ENCODE measurements at regions not wholly inside any gene's neighbourhood (a gene's known extent, or its start where the extent isn't known, plus 50 kb on each side); places are given as distances from the start of the nearest gene placed in this dataset.

- TF ChIP-seq, protein P1, sequence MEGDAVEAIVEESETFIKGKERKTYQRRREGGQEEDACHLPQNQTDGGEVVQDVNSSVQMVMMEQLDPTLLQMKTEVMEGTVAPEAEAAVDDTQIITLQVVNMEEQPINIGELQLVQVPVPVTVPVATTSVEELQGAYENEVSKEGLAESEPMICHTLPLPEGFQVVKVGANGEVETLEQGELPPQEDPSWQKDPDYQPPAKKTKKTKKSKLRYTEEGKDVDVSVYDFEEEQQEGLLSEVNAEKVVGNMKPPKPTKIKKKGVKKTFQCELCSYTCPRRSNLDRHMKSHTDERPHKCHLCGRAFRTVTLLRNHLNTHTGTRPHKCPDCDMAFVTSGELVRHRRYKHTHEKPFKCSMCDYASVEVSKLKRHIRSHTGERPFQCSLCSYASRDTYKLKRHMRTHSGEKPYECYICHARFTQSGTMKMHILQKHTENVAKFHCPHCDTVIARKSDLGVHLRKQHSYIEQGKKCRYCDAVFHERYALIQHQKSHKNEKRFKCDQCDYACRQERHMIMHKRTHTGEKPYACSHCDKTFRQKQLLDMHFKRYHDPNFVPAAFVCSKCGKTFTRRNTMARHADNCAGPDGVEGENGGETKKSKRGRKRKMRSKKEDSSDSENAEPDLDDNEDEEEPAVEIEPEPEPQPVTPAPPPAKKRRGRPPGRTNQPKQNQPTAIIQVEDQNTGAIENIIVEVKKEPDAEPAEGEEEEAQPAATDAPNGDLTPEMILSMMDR (IDR thresholded peaks at IDR 0.05) = no peak
- TF ChIP-seq POLR2AphosphoS5 (IDR thresholded peaks at IDR 0.05) = no peak
These were observed 203.1 kb upstream of the NDN start for GRCh38 chr15:23890218-23890617.

Measured in breast epithelium (tissue), 3 donors.